DOHH2 (cell line): ENCODE measurements at regions not wholly inside any gene's neighbourhood (a gene's known extent, or its start where the extent isn't known, plus 50 kb on each side); places are given as distances from the start of the nearest gene placed in this dataset.
"Not testable (repeated sequence)": the region's sequence is repeated elsewhere in the genome, so short reads cannot be mapped to it uniquely, and the experiment has no call there.

ENCODE experiments used
- H3F3A ChIP-seq: fragments of 200-600 bp; sonication (generic), shearing (Covaris generic); 2 replicates; pipeline ENCODE4 v1.6.0; 2016; ENCODE audit warnings: antibody characterized with exemption, mild to moderate bottlenecking; ENCODE audit not compliant: control insufficient read depth, insufficient read depth
- H3K27ac ChIP-seq: fragments of 200-600 bp; sonication (generic); 2 replicates; pipeline ENCODE4 v1.5.1; 2014; ENCODE audit warnings: low read depth, mild to moderate bottlenecking, low read length, moderate library complexity
- H3K27me3 ChIP-seq: fragments of 200-600 bp; sonication (generic); 2 replicates; pipeline ENCODE4 v1.6.1; 2014; ENCODE audit warnings: mild to moderate bottlenecking, low read length, mixed read lengths; ENCODE audit not compliant: control insufficient read depth
- H3K36me3 ChIP-seq: fragments of 200-600 bp; sonication (generic); 2 replicates; pipeline ENCODE4 v1.6.1; 2014; ENCODE audit warnings: mild to moderate bottlenecking, low read length, moderate library complexity, mixed read lengths; ENCODE audit not compliant: control insufficient read depth
- H3K4me1 ChIP-seq: fragments of 200-600 bp; sonication (generic); 2 replicates; pipeline ENCODE4 v1.6.1; 2014; ENCODE audit warnings: mild to moderate bottlenecking, low read length, mixed read lengths; ENCODE audit not compliant: control insufficient read depth
- H3K4me2 ChIP-seq: fragments of 200-600 bp; sonication (generic); 2 replicates; pipeline ENCODE4 v1.6.0; 2014; ENCODE audit warnings: mild to moderate bottlenecking, low read length, moderate library complexity
- H3K4me3 ChIP-seq: fragments of 200-600 bp; sonication (generic); 2 replicates; pipeline ENCODE4 v1.5.1; 2014; ENCODE audit warnings: mild to moderate bottlenecking, low read length, mixed read lengths
- H3K79me2 ChIP-seq: fragments of 200-600 bp; sonication (generic); 2 replicates; pipeline ENCODE4 v1.6.1; 2014; ENCODE audit warnings: mild to moderate bottlenecking, low read length, mixed read lengths; ENCODE audit not compliant: control insufficient read depth
- H3K9me2 ChIP-seq: fragments of 200-600 bp; sonication (generic); replicated peaks from 2 replicates; pipeline ENCODE4 v1.6.1; 2014; ENCODE audit warnings: mild to moderate bottlenecking, low read length, mixed read lengths; ENCODE audit not compliant: control insufficient read depth
- H3K9me3 ChIP-seq: fragments of 200-600 bp; sonication (generic); 2 replicates; pipeline ENCODE4 v1.6.1; 2014; ENCODE audit warnings: antibody characterized with exemption, low read length, mixed read lengths; ENCODE audit not compliant: control insufficient read depth, insufficient read depth
- H4K20me1 ChIP-seq: fragments of 200-600 bp; sonication (generic); 2 replicates; pipeline ENCODE4 v1.6.0; 2014; ENCODE audit warnings: low read depth, mild to moderate bottlenecking, antibody characterized with exemption, low read length, moderate library complexity; ENCODE audit not compliant: control insufficient read depth, insufficient read depth
- CTCF ChIP-seq: fragments of 200-600 bp; sonication (generic); IDR thresholded peaks from one replicate; pipeline ENCODE4 v1.5.1; 2014; ENCODE audit warnings: antibody characterized with exemption, mild to moderate bottlenecking, low read depth, low read length; ENCODE audit not compliant: poor library complexity, severe bottlenecking
- EZH2phosphoT487 ChIP-seq: fragments of 200-600 bp; sonication (generic); IDR thresholded peaks from 2 replicates; pipeline ENCODE4 v1.6.1; 2017; ENCODE audit warnings: borderline replicate concordance, mild to moderate bottlenecking, antibody characterized with exemption, low read length, moderate library complexity, mixed read lengths

GRCh38 chr5:82459626-82460025, 181.5 kb upstream of the RPS23 start:
- no peaks in the 10 kb centered on the region for H4K20me1 ChIP-seq
- no peak overlapping the region for H3K4me3 ChIP-seq
- no peak overlapping the region for H3K4me2 ChIP-seq
- TF ChIP-seq EZH2phosphoT487 (no peak), CTCF (no peak)
- peaks cover 7% of the 10 kb centered on the region; the same call in 1 of the 2 replicates for H3K9me3 ChIP-seq
- no peaks in the 10 kb centered on the region for H3K27me3 ChIP-seq
- H3F3A ChIP-seq, result no peaks in the 10 kb centered on the region
- H3K9me2 ChIP-seq, result no peaks in the 10 kb centered on the region
- H3K4me1 ChIP-seq, result no peaks in the 10 kb centered on the region
- no peaks in the 10 kb centered on the region for H3K79me2 ChIP-seq
- no peak overlapping the region for H3K27ac ChIP-seq
- no peaks in the 10 kb centered on the region for H3K36me3 ChIP-seq

- not testable (repeated sequence) for H3K9me3 ChIP-seq, H3F3A ChIP-seq
Observed at GRCh38 chr5:82455317-82455716, 177.2 kb upstream of the RPS23 start.

GRCh38 chr5:82448374-82448773, 170.2 kb upstream of the RPS23 start:
- Histone ChIP-seq H3K4me2 (no peak overlapping the region), H3K27me3 (no peaks in the 10 kb centered on the region), H3F3A (no peaks in the 10 kb centered on the region)

More at GRCh38 chr5:82455317-82455716, 177.2 kb upstream of the RPS23 start:
- not testable (repeated sequence) for H4K20me1 ChIP-seq, H3K27me3 ChIP-seq, H3K79me2 ChIP-seq, H3K9me2 ChIP-seq, H3K4me2 ChIP-seq, H3K27ac ChIP-seq, H3K4me3 ChIP-seq, H3K4me1 ChIP-seq, H3K36me3 ChIP-seq

GRCh38 chr5:82447913-82448312, 169.8 kb upstream of the RPS23 start:
- no peak for TF ChIP-seq EZH2phosphoT487
- TF ChIP-seq CTCF, result no peak
- Histone ChIP-seq H3K79me2 (no peaks in the 10 kb centered on the region), H3K4me3 (no peak overlapping the region), H4K20me1 (no peaks in the 10 kb centered on the region), H3K27me3 (no peaks in the 10 kb centered on the region), H3F3A (no peaks in the 10 kb centered on the region), H3K27ac (no peak overlapping the region), H3K9me2 (no peaks in the 10 kb centered on the region), H3K9me3 (no peaks in the 10 kb centered on the region), H3K4me2 (no peak overlapping the region), H3K4me1 (no peaks in the 10 kb centered on the region), H3K36me3 (no peaks in the 10 kb centered on the region)

More at GRCh38 chr5:82448374-82448773, 170.2 kb upstream of the RPS23 start:
- Histone ChIP-seq H3K79me2 (no peaks in the 10 kb centered on the region), H3K9me2 (no peaks in the 10 kb centered on the region), H3K4me1 (no peaks in the 10 kb centered on the region), H3K27ac (no peak overlapping the region), H4K20me1 (no peaks in the 10 kb centered on the region), H3K36me3 (no peaks in the 10 kb centered on the region), H3K9me3 (no peaks in the 10 kb centered on the region), H3K4me3 (no peak overlapping the region)
- TF ChIP-seq CTCF, result no peak
- no peak for TF ChIP-seq EZH2phosphoT487
